ENCODE measurements at regions not wholly inside any gene's neighbourhood (a gene's known extent, or its start where the extent isn't known, plus 50 kb on each side); places are given as distances from the start of the nearest gene placed in this dataset.
"Not testable (repeated sequence)": the region's sequence is repeated elsewhere in the genome, so short reads cannot be mapped to it uniquely, and the experiment has no call there.

DNA sequence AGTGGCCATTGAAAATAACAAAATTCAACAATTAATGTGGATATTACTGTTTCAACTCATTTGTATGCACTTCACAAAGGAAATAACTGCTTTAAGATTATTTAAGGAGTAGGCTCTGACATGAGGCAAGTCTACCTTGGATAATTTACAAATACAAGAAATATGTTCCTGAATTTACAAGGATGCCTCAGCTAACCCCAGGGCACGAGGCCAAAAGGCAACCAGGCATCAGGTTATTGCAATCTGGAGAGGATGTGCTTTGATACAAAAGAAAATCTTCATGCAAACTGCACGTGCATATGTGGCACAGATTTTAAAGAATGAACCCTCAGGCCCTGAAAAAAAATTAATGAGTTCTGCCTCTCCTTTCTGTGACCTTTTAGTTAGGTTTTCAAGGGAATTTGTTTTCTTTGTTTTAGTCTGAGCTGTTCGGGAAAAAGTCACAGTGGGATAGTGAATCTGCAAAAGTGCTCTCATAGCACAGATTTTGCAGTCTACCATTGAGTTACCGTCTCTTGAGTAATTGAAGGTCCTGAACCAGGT, 1304.2 kb upstream of the ADGRL4 start:
- no peak for DNase-seq (ENCODE audit: low read depth)
- no peak overlapping the region for H3K4me3 ChIP-seq (ENCODE audit: low read length)
- TF ChIP-seq, protein P1, sequence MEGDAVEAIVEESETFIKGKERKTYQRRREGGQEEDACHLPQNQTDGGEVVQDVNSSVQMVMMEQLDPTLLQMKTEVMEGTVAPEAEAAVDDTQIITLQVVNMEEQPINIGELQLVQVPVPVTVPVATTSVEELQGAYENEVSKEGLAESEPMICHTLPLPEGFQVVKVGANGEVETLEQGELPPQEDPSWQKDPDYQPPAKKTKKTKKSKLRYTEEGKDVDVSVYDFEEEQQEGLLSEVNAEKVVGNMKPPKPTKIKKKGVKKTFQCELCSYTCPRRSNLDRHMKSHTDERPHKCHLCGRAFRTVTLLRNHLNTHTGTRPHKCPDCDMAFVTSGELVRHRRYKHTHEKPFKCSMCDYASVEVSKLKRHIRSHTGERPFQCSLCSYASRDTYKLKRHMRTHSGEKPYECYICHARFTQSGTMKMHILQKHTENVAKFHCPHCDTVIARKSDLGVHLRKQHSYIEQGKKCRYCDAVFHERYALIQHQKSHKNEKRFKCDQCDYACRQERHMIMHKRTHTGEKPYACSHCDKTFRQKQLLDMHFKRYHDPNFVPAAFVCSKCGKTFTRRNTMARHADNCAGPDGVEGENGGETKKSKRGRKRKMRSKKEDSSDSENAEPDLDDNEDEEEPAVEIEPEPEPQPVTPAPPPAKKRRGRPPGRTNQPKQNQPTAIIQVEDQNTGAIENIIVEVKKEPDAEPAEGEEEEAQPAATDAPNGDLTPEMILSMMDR (conservative IDR thresholded peaks at IDR 0.05; ENCODE audit: low read depth, low read length): no peak

DNA sequence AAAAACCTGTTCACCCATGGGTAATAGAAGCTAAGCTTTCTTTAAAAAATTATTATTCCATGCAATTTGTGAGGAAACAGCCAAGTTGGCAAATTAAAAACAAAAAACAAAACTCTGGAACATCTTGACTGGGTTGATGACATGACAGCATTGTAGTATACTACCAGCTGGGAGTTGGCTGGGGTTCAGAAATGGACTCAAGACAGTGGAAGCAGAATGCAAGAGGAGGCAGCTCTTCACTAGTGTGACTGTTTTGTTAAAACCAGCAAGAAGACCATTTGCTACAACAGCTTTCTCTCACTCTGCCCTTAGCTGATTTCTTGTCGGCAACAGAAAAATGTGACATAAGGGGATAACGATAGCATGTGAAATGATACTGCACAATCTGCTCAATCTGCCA, 1298.9 kb upstream of the ADGRL4 start:
- TF ChIP-seq, protein P1 (conservative IDR thresholded peaks at IDR 0.05; ENCODE audit: low read depth, low read length): no peak
- no peak for DNase-seq (ENCODE audit: low read depth)
- no peak overlapping the region for H3K4me3 ChIP-seq (ENCODE audit: low read length)

DNA sequence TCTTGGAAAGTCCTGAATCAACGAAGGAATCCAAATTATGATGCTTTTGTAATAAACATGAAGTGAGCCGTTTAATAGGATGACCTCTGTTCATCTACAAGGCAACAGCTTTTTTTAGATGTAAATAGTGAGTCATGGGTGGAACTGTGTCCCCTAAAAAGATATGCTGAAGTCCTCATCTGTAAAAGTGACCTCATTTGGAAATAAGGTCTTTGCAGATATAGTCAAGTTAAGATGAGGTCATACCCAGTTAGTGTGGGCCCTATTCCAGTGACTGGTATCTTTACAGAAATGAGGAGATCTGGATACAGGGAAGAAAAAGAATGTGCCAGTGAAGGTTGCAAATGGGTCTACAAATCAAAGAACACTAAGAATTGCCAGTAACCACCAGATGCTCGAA, 1287.3 kb upstream of the ADGRL4 start:
- H3K4me3 ChIP-seq (ENCODE audit: low read length): no peak overlapping the region
- TF ChIP-seq, protein P1 (conservative IDR thresholded peaks at IDR 0.05; ENCODE audit: low read depth, low read length): no peak
- no peak for DNase-seq (ENCODE audit: low read depth)

DNA sequence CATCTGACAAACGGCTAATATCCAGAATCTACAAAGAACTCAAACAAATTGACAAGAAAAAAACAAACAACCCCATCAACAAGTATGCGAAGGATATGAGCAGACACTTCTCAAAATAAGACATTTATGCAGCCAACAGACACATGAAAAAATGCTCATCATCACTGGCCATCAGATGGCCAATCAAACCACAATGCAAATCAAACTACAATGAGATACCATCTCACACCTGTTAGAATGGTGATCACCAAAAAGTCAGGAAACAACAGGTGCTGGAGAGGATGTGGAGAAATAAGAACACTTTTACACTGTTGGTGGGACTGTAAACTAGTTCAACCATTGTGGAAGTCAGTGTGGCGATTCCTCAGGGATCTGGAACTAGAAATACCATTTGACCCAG, 1282.2 kb upstream of the ADGRL4 start:
- not testable (repeated sequence) for H3K4me3 ChIP-seq (ENCODE audit: low read length); DNase-seq (ENCODE audit: low read depth)

DNA sequence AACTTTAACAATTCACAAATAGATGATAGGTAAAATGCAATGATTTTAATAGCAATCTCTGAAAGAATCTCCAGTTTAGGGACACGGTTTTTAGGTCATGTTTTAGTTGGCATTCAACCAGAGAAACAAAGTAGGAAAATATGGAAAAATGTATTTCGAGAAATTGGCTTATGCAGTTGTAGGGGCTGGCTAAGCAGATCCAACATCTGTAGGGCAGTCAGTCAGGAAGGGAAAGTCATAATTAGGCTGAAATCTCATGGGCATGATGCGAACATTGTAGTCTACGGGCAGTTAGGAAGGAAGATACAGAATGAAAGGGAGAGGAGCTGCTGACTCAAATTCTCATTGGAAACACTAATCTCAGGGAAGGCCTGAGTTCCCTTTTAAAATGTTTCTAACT, 1276.0 kb upstream of the ADGRL4 start:
- DNase-seq (ENCODE audit: low read depth): no peak
- no peak overlapping the region for H3K4me3 ChIP-seq (ENCODE audit: low read length)
- TF ChIP-seq, protein P1 (conservative IDR thresholded peaks at IDR 0.05; ENCODE audit: low read depth, low read length): no peak

DNA sequence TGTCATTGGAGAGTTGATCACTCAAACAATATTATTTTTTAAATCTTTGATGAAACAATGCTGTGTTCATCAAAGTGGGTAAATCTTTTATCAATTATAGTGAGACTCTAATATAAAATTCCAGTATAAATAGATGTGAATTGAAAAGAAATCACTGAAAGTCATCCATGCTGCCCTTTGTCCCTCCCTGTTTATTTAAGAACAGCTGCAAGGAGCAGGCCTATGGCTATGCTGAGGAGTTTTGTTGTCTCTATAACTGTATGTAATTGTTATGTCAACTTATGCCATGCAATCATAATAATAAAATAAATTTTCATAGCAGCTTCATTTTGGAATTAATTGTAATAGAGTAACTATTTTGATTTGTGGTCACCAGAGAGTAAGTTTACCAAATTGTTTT, 1272.4 kb upstream of the ADGRL4 start:
- TF ChIP-seq, protein P1 (conservative IDR thresholded peaks at IDR 0.05; ENCODE audit: low read depth, low read length): no peak
- H3K4me3 ChIP-seq (ENCODE audit: low read length): no peak overlapping the region
- no peak for DNase-seq (ENCODE audit: low read depth)

DNA sequence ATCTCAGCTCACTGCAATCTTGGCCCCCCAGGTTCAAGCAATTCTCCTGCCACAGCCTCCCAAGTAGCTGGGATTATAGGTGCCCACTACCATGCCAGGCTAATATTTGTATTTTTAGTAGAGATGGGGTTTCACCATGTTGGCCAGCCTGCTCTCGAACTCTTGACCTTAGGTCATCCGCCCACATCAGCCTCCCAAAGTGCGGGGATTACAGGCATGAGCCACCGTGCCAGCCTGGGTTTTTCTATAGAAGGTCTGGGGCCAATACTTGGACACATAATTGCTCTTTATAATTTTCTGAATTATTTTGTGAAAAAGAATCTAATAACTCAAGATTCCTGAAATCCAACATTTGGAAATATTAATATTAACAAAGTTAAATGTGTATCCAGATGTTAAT, 1267.7 kb upstream of the ADGRL4 start:
- TF ChIP-seq, protein P1 (conservative IDR thresholded peaks at IDR 0.05; ENCODE audit: low read depth, low read length): no peak
- DNase-seq (ENCODE audit: low read depth): no peak
- H3K4me3 ChIP-seq (ENCODE audit: low read length): no peak overlapping the region

DNA sequence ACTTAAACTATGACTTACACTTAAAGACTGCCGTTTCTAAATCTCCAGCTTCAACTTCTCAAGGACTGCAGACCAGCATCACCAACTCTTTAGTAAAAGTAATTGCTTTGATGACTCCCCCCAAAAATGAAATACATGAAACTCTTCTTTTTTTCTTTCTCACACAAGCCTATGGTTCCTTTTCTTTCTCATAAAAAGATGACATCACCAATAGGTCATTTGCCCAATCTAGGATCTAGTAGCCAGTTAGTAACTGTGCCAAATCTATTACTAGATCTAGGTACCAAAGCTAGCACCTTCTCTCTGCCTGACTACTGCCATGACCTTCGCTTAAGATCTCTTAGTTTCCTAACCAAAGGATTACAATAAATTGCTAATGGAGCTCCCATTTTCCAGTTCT, 1266.0 kb upstream of the ADGRL4 start:
- no peak for DNase-seq (ENCODE audit: low read depth)
- H3K4me3 ChIP-seq (ENCODE audit: low read length): no peak overlapping the region
- TF ChIP-seq, protein P1 (conservative IDR thresholded peaks at IDR 0.05; ENCODE audit: low read depth, low read length): no peak
